Stimulated activated CD8-positive, alpha-beta memory T cell treated with anti-CD3 and anti-CD28 coated beads, Interleukin-12 subunit alpha, Interleukin-12 subunit beta, amount 100 ng/mL, for 24 hours (primary cell): ENCODE measurements at regions not wholly inside any gene's neighbourhood (a gene's known extent, or its start where the extent isn't known, plus 50 kb on each side); places are given as distances from the start of the nearest gene placed in this dataset.

Source experiments
- DNase-seq: peaks from one replicate; pipeline ENCODE4 v3.0.0-alpha.2; 2020; ENCODE audit errors: extremely low read depth

- DNase-seq = no peak
Measured at GRCh38 chr19:31223740-31224534, 125.3 kb downstream of the TSHZ3 start.

- DNase-seq = no peak
Measured at GRCh38 chr19:31220540-31220939, 128.7 kb downstream of the TSHZ3 start.

GRCh38 chr19:31214997-31215396 is 134.2 kb downstream of the TSHZ3 start:
- DNase-seq = no peak

GRCh38 chr19:31214086-31214485 is 135.2 kb downstream of the TSHZ3 start:
- DNase-seq = peak; percentile 77

GRCh38 chr19:31211088-31211487 is 138.1 kb downstream of the TSHZ3 start:
- DNase-seq = no peak

GRCh38 chr19:31205887-31206518 is 143.2 kb downstream of the TSHZ3 start:
- DNase-seq = no peak

- DNase-seq = no peak
Measured at GRCh38 chr19:31204115-31204514, 145.1 kb downstream of the TSHZ3 start.

GRCh38 chr19:31185261-31185660 is 164.0 kb downstream of the TSHZ3 start:
- DNase-seq = no peak

GRCh38 chr19:31181535-31181934 is 167.7 kb downstream of the TSHZ3 start:
- no peak for DNase-seq

- no peak for DNase-seq
Measured at GRCh38 chr19:31180907-31181306, 168.3 kb downstream of the TSHZ3 start.

GRCh38 chr19:31179471-31179852 is 169.8 kb downstream of the TSHZ3 start:
- no peak for DNase-seq

GRCh38 chr19:31178833-31179470 is 170.3 kb downstream of the TSHZ3 start:
- DNase-seq = no peak

GRCh38 chr19:31177246-31177645 is 172.0 kb downstream of the TSHZ3 start:
- DNase-seq = no peak

GRCh38 chr19:31175564-31176348 is 173.5 kb downstream of the TSHZ3 start:
- DNase-seq = no peak

GRCh38 chr19:31174948-31175347 is 174.3 kb downstream of the TSHZ3 start:
- no peak for DNase-seq

- DNase-seq = no peak
Measured at GRCh38 chr19:31173991-31174390, 175.2 kb downstream of the TSHZ3 start.

- no peak for DNase-seq
Measured at GRCh38 chr19:31171936-31172335, 177.3 kb downstream of the TSHZ3 start.

- no peak for DNase-seq
Measured at GRCh38 chr19:31170046-31170445, 179.2 kb downstream of the TSHZ3 start.

- DNase-seq = no peak
Measured at GRCh38 chr19:31168106-31168625, 181.1 kb downstream of the TSHZ3 start.

- DNase-seq = no peak
Measured at GRCh38 chr19:31167690-31168089, 181.5 kb downstream of the TSHZ3 start.

GRCh38 chr19:31166206-31166605 is 183.0 kb downstream of the TSHZ3 start:
- no peak for DNase-seq

- DNase-seq = no peak
Measured at GRCh38 chr19:31164791-31165251, 184.4 kb downstream of the TSHZ3 start.
